Tibial artery (tissue), 4 donors: ENCODE measurements at regions not wholly inside any gene's neighbourhood (a gene's known extent, or its start where the extent isn't known, plus 50 kb on each side); places are given as distances from the start of the nearest gene placed in this dataset.

Experiments used
- DNase-seq, 2 donors: peaks; one replicate each; pipeline ENCODE4 v3.0.0-alpha.2; 2019
- H3K27ac ChIP-seq, 2 donors: fragments of 200-600 bp; sonication (generic) in 1 of 2; 1 replicate in 1 of 2; 2 replicates in 1 of 2; pipeline ENCODE4 v1.5.1; 2018 to 2019; ENCODE audit warnings: mild to moderate bottlenecking in 1 of 2
- H3K27me3 ChIP-seq, 2 donors: fragments of 200-600 bp; sonication (generic) in 1 of 2; one replicate each; pipeline versions ENCODE4 v1.5.1 to v1.6.0; 2016 to 2019
- H3K36me3 ChIP-seq, 3 donors: fragments of 200-600 bp; sonication (generic) in 2 of 3; one replicate each; pipeline ENCODE4 v1.5.1; 2016 to 2019; ENCODE audit warnings: mild to moderate bottlenecking in 2 of 3
- H3K4me1 ChIP-seq, 4 donors: fragments of 200-600 bp; sonication (generic) in 2 of 4; 1 replicate in 3 of 4; 2 replicates in 1 of 4; pipeline ENCODE4 v1.5.1; 2016 to 2019
- H3K4me3 ChIP-seq, 2 donors: fragments of 200-600 bp; sonication (generic) in 1 of 2; 1 replicate in 1 of 2; 2 replicates in 1 of 2; pipeline ENCODE4 v1.5.1; 2018 to 2019; ENCODE audit warnings: mild to moderate bottlenecking in 2 of 2
- H3K9me3 ChIP-seq, 3 donors: fragments of 200-600 bp; sonication (generic) in 1 of 3; one replicate each; pipeline ENCODE4 v1.5.1; 2016 to 2019
- CTCF ChIP-seq, 2 experiments: fragments of 200-600 bp in 1 of 2; fragments of 450-650 bp in 1 of 2; IDR thresholded peaks; one replicate each; pipeline ENCODE4 v1.5.1; 2017 to 2019; ENCODE audit warnings: antibody characterized with exemption in 2 of 2, mild to moderate bottlenecking in 1 of 2, moderate library complexity in 1 of 2
- intact Hi-C: fragments of 100-400 bp; cut with DNase I; formaldehyde crosslinking; loops from one replicate; pipeline ENCODE4 v1.15.0; 2023; ENCODE audit warnings: low total_unique reads

GRCh38 chr14:53780051-53780555 is 176.5 kb downstream of the BMP4 start:
- H3K27me3 ChIP-seq: no peaks in the 10 kb centered on the region
- no peak for DNase-seq
- H3K27ac ChIP-seq: no peak overlapping the region
- H3K9me3 ChIP-seq: peaks cover 0 to 2% (median 0%) of the 10 kb centered on the region in 3 donors
- H3K4me1 ChIP-seq: no peaks in the 10 kb centered on the region
- no peak overlapping the region for H3K4me3 ChIP-seq
- intact Hi-C loops: no loop called here
- H3K36me3 ChIP-seq: no peaks in the 10 kb centered on the region
- no peak for TF ChIP-seq CTCF (IDR thresholded peaks at IDR 0.05)

- no peak for TF ChIP-seq CTCF (IDR thresholded peaks at IDR 0.05)
Measured at GRCh38 chr14:53779301-53779700, 177.3 kb downstream of the BMP4 start.

GRCh38 chr14:53778263-53778662 is 178.4 kb downstream of the BMP4 start:
- H3K9me3 ChIP-seq: peaks cover 0 to 7% (median 0%) of the 10 kb centered on the region in 3 donors
- TF ChIP-seq CTCF (IDR thresholded peaks at IDR 0.05): no peak
- H3K27ac ChIP-seq: no peak overlapping the region
- H3K36me3 ChIP-seq: no peaks in the 10 kb centered on the region
- H3K4me3 ChIP-seq: no peak overlapping the region
- no peak for DNase-seq
- intact Hi-C loops: no loop called here
- H3K27me3 ChIP-seq: no peaks in the 10 kb centered on the region
- H3K4me1 ChIP-seq: no peaks in the 10 kb centered on the region

More at GRCh38 chr14:53779301-53779700, 177.3 kb downstream of the BMP4 start:
- Histone ChIP-seq H3K27me3 (no peaks in the 10 kb centered on the region), H3K9me3 (peaks cover 0 to 7% (median 0%) of the 10 kb centered on the region in 3 donors), H3K4me3 (no peak overlapping the region), H3K27ac (no peak overlapping the region), H3K36me3 (no peaks in the 10 kb centered on the region), H3K4me1 (no peaks in the 10 kb centered on the region)
- no peak for DNase-seq
- intact Hi-C loops: no loop called here

- peaks cover 0 to 7% (median 0%) of the 10 kb centered on the region in 3 donors for H3K9me3 ChIP-seq
- H3K4me1 ChIP-seq: no peaks in the 10 kb centered on the region
- intact Hi-C loops: no loop called here
- DNase-seq: no peak
- no peak for TF ChIP-seq CTCF (IDR thresholded peaks at IDR 0.05)
- no peaks in the 10 kb centered on the region for H3K36me3 ChIP-seq
- H3K4me3 ChIP-seq: no peak overlapping the region
- H3K27ac ChIP-seq: no peak overlapping the region
- no peaks in the 10 kb centered on the region for H3K27me3 ChIP-seq
Measured at GRCh38 chr14:53772936-53773335, 183.7 kb downstream of the BMP4 start.

- no peak overlapping the region for H3K27ac ChIP-seq
- H3K9me3 ChIP-seq: no peaks in the 10 kb centered on the region
- no peaks in the 10 kb centered on the region for H3K27me3 ChIP-seq
- no peak overlapping the region for H3K4me3 ChIP-seq
- intact Hi-C loops: no loop called here
- TF ChIP-seq CTCF (IDR thresholded peaks at IDR 0.05): no peak
- DNase-seq: no peak
- no peaks in the 10 kb centered on the region for H3K4me1 ChIP-seq
- H3K36me3 ChIP-seq: no peaks in the 10 kb centered on the region
Measured at GRCh38 chr14:53767566-53767965, 189.1 kb downstream of the BMP4 start.

GRCh38 chr14:53766601-53767000 is 190.0 kb downstream of the BMP4 start:
- DNase-seq: no peak
- peaks cover 0 to 8% (median 0%) of the 10 kb centered on the region in 3 donors for H3K9me3 ChIP-seq
- no peak for TF ChIP-seq CTCF (IDR thresholded peaks at IDR 0.05)
- H3K36me3 ChIP-seq: no peaks in the 10 kb centered on the region
- no peaks in the 10 kb centered on the region for H3K27me3 ChIP-seq
- no peaks in the 10 kb centered on the region for H3K4me1 ChIP-seq
- no peak overlapping the region for H3K4me3 ChIP-seq
- intact Hi-C loops: no loop called here
- H3K27ac ChIP-seq: no peak overlapping the region
